ENCODE measurements at regions not wholly inside any gene's neighbourhood (a gene's known extent, or its start where the extent isn't known, plus 50 kb on each side); places are given as distances from the start of the nearest gene placed in this dataset.

GRCh38 chr5:58077416-58077815, 382.5 kb downstream of the PLK2 start:
- TF ChIP-seq POLR2AphosphoS5 (IDR thresholded peaks at IDR 0.05) (no peak), POLR2A (IDR thresholded peaks at IDR 0.05) (no peak)
- TF ChIP-seq, protein P1, sequence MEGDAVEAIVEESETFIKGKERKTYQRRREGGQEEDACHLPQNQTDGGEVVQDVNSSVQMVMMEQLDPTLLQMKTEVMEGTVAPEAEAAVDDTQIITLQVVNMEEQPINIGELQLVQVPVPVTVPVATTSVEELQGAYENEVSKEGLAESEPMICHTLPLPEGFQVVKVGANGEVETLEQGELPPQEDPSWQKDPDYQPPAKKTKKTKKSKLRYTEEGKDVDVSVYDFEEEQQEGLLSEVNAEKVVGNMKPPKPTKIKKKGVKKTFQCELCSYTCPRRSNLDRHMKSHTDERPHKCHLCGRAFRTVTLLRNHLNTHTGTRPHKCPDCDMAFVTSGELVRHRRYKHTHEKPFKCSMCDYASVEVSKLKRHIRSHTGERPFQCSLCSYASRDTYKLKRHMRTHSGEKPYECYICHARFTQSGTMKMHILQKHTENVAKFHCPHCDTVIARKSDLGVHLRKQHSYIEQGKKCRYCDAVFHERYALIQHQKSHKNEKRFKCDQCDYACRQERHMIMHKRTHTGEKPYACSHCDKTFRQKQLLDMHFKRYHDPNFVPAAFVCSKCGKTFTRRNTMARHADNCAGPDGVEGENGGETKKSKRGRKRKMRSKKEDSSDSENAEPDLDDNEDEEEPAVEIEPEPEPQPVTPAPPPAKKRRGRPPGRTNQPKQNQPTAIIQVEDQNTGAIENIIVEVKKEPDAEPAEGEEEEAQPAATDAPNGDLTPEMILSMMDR (IDR thresholded peaks at IDR 0.05): no peak
- H3K9me3 ChIP-seq: no peaks in the 10 kb centered on the region
- DNase-seq (ENCODE audit: low spot score): peak; percentile 16
- 8% methylated on average over 3 of the region's 3 CpGs for WGBS
- intact Hi-C loops (cut with DNase I): no loop called here
- no peaks in the 10 kb centered on the region for H3K36me3 ChIP-seq
- H3K27me3 ChIP-seq (replicated peaks; ENCODE audit: insufficient read depth): no peaks in the 10 kb centered on the region
- no peaks in the 10 kb centered on the region for H3K4me1 ChIP-seq (replicated peaks)
- H3K4me3 ChIP-seq: no peak overlapping the region
- H3K27ac ChIP-seq: peak overlapping the region in 1 of 2 donors; percentile 31

GRCh38 chr5:58076483-58077257, 383.2 kb downstream of the PLK2 start:
- Histone ChIP-seq H3K9me3 (no peaks in the 10 kb centered on the region), H3K4me3 (no peak overlapping the region), H3K27ac (peak overlapping the region in 1 of 2 donors; percentile 31), H3K36me3 (no peaks in the 10 kb centered on the region), H3K4me1 (replicated peaks) (no peaks in the 10 kb centered on the region), H3K27me3 (replicated peaks; ENCODE audit: insufficient read depth) (no peaks in the 10 kb centered on the region)
- no peak for DNase-seq (ENCODE audit: low spot score)
- TF ChIP-seq, protein P1 (IDR thresholded peaks at IDR 0.05): no peak
- TF ChIP-seq POLR2AphosphoS5 (IDR thresholded peaks at IDR 0.05): no peak
- TF ChIP-seq POLR2A (IDR thresholded peaks at IDR 0.05): no peak
- 63% methylated on average over 7 of the region's 7 CpGs for WGBS
- intact Hi-C loops (cut with DNase I): no loop called here

DNA sequence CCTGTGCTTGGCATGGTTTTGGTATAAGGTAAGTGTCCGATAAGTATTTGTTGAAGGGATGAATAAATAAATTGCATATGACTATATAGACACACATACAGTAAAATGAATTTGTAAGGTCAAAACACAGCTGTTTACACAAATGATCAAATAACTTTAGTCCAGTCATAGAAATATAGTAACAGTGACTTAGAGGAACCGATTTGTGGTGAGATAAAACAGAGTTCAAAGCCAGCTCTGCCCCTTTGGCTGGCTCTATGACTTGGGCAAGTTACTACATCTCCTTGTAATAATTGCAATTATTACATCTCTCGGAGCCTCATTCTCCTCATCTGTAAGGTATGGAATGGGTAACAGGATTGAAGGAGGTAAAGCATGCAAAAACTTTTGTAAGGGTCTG, 384.0 kb downstream of the PLK2 start:
- intact Hi-C loops (cut with DNase I): no loop called here
- no peaks in the 10 kb centered on the region for H3K4me1 ChIP-seq (replicated peaks)
- H3K4me3 ChIP-seq: no peak overlapping the region
- no peaks in the 10 kb centered on the region for H3K9me3 ChIP-seq
- no peak for DNase-seq (ENCODE audit: low spot score)
- H3K27me3 ChIP-seq (replicated peaks; ENCODE audit: insufficient read depth): no peaks in the 10 kb centered on the region
- H3K27ac ChIP-seq: no peak overlapping the region
- no peaks in the 10 kb centered on the region for H3K36me3 ChIP-seq
- 41% methylated on average over 3 of the region's 3 CpGs for WGBS
- no peak for TF ChIP-seq POLR2AphosphoS5 (IDR thresholded peaks at IDR 0.05)
- TF ChIP-seq, protein P1 (IDR thresholded peaks at IDR 0.05): no peak

- no peak overlapping the region for H3K4me3 ChIP-seq
- TF ChIP-seq POLR2AphosphoS5 (IDR thresholded peaks at IDR 0.05): no peak
- TF ChIP-seq POLR2A (IDR thresholded peaks at IDR 0.05): no peak
- TF ChIP-seq, protein P1 (IDR thresholded peaks at IDR 0.05): no peak
- H3K9me3 ChIP-seq: no peaks in the 10 kb centered on the region
- intact Hi-C loops (cut with DNase I): no loop called here
- WGBS: 87% methylated on average over 7 of the region's 7 CpGs
- no peaks in the 10 kb centered on the region for H3K27me3 ChIP-seq (replicated peaks; ENCODE audit: insufficient read depth)
- no peaks in the 10 kb centered on the region for H3K4me1 ChIP-seq (replicated peaks)
- H3K36me3 ChIP-seq: no peaks in the 10 kb centered on the region
- H3K27ac ChIP-seq: no peak overlapping the region
- DNase-seq (ENCODE audit: low spot score): no peak
These were observed 385.2 kb downstream of the PLK2 start for GRCh38 chr5:58074717-58075116.

GRCh38 chr5:58074222-58074621, 385.7 kb downstream of the PLK2 start:
- WGBS: 70% methylated on average over 4 of the region's 4 CpGs
- no peak overlapping the region for H3K27ac ChIP-seq
- H3K27me3 ChIP-seq (replicated peaks; ENCODE audit: insufficient read depth): no peaks in the 10 kb centered on the region
- DNase-seq (ENCODE audit: low spot score): no peak
- H3K4me3 ChIP-seq: no peak overlapping the region
- no peaks in the 10 kb centered on the region for H3K4me1 ChIP-seq (replicated peaks)
- TF ChIP-seq, protein P1 (IDR thresholded peaks at IDR 0.05): no peak
- TF ChIP-seq POLR2A (IDR thresholded peaks at IDR 0.05) (no peak), POLR2AphosphoS5 (IDR thresholded peaks at IDR 0.05) (no peak)
- no peaks in the 10 kb centered on the region for H3K9me3 ChIP-seq
- intact Hi-C loops (cut with DNase I): no loop called here
- no peaks in the 10 kb centered on the region for H3K36me3 ChIP-seq
